ENCODE measurements at regions not wholly inside any gene's neighbourhood (a gene's known extent, or its start where the extent isn't known, plus 50 kb on each side); places are given as distances from the start of the nearest gene placed in this dataset.
"Not testable (repeated sequence)": the region's sequence is repeated elsewhere in the genome, so short reads cannot be mapped to it uniquely, and the experiment has no call there.

DNA sequence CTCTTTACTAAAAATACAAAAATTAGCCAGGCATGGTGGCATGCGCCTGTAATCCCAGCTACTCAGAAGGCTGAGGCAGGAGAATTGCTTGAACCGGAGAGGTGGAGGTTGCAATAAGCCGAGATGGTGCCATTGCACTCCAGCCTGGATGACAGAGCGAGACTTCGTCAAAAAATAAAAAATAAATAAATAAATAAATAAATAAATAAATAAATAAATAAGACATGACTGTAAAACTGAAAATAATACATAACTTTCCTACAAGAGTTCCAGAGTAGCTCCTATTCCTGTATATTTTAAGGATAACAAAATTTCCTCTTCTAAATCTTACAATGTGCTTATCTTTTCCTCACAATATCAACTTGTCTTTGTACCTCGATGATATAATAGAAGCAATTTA is 549.4 kb downstream of the TRAM1L1 start:
- not testable (repeated sequence) for DNase-seq

DNA sequence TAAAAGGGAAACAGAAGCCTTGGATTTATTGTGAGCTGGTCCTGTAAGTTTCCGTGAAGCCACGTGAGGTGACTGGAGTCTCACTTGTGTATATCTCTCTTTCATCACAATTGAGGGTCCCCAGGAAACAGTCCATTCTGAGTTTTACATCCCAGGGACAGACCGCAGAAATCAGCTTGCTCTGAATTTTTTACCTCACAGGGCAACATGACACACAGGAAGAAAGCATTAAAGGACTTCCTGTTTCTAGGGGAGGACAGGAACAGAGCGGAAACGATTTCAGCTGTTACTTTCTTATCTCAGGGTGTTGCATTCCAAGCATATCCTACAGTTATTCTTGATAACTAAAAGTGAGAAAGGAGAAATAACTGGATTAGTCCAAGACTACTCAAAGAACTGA is 553.5 kb downstream of the TRAM1L1 start:
- DNase-seq, result no peak

DNA sequence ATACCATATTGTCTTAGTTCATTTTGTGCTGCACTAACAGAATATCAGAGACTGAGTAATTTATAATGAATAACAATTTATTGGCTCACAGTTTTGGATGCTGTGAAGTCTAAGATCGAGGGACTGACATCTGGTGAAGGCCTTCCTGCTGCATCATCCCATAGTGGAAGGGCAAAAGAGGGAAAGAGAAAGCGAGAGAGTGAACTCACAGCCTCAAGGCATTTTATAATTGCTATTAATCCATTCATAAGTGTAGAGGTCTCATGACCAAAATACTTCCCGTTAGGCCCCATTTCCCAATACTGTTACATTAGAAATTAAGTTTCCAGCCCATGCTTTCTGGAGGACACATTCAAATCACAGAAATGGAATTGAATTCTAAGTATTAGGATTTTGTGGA is 554.4 kb downstream of the TRAM1L1 start:
- no peak for DNase-seq

DNA sequence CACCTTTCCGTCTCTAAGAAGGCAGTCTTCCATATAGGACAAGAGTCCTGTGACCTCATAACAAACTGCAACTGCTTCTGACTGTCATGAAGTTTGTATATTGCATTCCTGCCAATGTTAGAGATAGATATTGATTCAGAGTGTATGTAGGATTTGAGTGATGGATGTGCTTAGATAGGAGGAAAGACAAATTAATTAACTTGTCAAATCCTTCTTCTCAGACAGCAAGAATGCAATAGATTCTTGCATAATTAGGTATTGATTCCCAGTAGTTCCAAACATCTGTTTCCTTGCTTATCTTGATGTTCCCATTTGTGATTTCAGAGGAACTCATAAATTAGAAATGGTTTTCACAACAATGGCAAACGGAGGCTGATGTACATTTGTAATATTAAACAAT is 555.3 kb downstream of the TRAM1L1 start:
- no peak for DNase-seq

DNA sequence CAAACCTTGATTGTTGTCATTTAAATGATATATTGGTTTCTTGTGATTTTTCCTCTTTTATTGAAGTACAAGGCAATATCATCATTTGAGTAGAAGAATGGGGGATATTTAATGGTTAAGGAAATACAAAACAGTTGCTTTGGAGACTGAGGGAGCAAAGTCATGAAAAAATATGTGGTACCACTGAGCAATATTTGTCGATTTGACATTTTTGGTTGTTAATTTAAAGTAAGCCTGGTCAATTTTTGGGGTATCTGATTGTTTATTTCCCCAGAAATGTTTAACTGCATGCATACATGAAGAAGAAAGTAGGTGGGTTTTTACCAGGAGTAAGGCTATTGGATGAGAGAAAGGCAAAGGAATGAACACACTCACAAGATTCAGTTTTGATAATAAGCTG is 556.2 kb downstream of the TRAM1L1 start:
- no peak for DNase-seq

DNA sequence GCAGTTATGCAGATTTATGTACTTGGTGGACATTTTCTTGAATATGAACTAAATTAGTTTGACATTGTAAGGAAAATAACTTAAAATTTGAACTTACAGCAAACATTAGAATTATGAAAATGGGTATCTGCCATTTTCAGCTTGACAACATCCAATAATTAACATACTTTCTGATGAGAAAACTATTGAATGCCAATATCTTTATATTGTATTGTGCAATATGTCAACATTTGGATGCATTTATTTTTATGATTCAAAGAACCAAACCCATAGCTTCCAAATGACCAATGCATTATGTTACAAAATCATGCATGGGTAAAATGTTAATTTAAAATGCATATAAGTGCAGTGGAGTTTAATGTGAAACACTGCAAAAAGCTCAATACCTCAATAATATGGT is 562.5 kb downstream of the TRAM1L1 start:
- no peak for DNase-seq

DNA sequence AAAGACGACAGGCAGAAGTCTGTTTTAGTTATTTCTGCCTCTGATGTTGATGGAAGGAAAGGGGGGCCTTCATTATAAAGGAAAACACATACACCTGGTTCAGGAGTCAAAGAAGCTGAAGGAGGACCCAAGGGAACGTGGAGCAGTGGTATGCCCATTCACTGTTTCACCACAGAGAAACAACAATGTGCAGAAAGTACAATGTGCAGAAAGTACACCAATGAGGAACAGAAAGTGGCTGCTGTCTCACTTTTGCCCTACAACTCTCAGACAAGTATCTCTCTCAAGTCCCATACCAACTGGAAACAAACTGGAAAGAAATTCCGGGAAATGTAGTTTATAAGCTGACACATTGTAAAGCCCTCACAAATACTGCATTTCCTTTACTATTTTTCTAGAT is 564.5 kb downstream of the TRAM1L1 start:
- no peak for DNase-seq

DNA sequence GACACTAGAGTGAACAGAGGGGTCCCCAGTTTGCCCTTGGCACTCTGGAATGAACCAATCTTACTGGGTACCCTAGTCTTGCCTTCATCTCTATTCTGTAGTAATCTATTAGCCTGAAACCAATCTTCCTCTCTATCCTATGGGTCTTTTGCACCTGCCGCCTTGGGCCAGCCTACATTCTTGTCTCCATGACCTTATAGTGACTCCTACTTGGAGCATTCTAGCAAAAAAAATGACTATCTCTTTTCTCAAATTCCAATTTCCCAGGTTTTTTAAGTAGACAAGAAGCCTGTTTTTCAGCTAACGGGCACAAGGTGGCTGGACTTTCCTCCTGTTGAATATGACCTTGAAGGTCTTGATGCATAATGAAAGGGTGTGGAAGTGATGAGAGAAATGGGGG is 568.7 kb downstream of the TRAM1L1 start:
- no peak for DNase-seq

DNA sequence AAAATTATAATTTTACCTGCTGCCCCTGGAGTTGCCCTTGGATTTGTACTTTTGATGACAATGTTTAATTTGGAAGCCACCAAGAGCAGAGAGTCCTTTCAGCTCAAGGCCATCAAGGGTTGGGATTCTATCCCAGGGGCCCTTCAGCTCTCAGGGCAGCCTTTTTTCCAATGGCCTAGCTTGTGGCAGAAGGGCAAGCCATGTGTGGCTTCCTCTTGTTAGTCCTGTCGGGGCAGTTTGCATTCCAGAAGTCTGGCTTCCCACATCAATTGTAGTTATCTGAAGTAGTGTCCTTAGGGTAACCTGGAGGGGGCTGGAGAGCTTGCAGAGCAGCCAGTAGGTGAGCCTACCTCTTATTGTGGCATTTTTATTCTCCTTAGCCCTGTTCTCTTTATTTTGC is 569.4 kb downstream of the TRAM1L1 start:
- no peak for DNase-seq

DNA sequence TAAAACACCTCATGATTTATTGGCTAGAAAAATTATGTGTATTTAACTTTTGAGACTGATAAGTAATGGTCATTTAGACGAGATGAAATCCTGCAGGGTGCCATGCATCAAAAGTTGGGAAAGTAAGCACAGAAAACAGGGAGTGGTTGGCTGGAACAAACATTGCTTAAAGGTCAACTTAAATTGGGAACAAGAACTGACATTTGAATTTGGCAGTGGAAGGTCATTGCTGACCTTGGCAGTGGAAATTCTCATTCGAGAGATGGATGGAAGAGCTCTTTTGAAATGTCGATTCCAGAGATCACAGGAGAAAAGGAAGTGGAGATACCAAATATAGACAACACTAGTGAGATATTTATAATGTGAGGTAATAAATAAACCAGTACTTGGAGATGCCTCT is 572.8 kb downstream of the TRAM1L1 start:
- DNase-seq, result no peak

DNA sequence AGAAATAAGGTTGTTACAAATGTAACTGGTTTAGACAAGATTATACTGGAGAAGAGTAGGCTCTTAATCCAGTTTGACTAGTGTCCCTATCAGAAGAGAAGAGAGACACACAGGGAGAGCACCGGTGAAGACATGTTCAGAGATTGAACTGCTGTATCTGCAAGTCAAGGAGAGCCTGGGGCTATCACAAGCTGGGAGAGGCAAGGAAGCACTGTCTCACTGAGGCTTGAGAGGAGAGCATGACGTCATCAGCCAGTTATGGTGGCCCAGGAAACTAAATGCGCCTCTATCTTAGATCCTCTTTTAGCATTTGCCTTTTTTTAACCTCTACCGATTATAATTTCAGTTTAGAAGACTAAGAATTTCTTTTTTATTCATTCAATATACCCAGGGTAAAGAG is 583.4 kb downstream of the TRAM1L1 start:
- DNase-seq, result no peak

DNA sequence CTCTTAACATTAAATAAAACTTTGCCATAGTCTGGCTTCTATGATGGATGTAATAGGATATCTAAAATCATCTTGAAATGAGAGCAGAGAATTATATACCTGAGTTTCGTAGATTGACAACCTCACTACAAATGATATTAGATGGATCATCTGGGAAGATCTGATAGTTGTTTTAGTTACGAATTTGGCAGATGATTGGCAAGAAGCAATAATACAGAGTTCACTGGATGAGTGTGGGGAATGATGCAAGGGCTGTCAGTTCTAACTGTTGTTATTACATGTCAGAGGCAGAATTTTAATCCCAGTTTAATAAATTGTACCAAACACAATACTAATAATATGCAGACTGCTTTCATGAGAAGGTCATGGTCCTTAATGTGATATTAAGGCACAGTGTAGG is 585.2 kb downstream of the TRAM1L1 start:
- no peak for DNase-seq

DNA sequence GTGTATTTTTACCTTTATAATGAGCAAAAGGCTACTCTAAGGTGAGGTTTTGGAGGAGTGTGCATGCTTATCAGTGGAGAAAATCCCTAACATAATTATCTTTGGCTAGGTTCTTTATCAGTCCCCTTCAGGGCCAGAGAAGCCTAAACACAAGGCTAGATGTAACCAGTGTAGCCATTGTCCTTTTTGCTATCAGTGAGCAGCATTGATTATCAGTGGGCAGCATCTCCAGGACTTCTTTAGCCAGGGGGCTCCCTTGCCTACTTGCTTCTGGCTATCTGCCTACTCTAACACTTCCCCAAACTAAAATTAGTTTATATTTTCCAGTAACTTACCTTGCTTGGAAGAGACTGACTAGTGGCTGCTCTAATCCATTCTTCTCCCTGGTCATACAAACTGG is 595.6 kb downstream of the TRAM1L1 start:
- DNase-seq, result no peak

DNA sequence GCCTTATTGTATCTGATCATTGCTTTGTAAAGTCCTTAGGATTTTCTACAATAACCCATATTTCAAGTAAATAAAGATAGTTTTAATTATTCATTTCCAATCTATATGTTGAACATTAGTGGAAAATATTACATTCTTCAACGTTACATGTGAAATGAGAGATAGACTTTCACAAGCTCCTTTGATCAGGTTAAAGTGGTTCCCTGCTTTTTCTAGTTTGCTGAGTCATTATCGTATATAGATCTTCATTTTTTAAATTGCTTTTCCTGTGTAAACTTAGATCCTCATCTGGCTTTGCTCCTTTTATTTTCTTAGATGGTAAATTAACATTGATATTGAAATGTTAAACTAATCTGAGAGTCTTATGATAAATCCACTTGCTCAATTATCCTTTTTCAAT is 599.0 kb downstream of the TRAM1L1 start:
- no peak for DNase-seq

DNA sequence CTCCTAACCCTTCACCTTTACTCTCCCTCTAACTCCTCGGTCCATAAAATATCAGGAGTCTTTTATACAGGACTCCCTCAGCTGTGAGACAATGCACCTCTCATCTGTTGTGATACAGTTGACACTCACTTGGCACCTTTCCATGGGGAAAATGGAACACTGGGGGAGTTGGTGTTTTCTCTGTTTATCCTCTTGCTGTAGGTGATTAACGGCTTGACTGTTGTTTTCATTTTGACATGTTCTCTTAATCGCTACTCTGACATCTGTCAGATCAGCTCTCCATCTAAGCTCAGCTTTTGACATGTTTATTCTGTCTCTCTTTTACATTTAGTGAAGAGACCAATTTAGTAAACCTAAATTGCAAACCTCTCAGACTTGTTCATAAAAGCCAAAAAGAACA is 604.8 kb downstream of the TRAM1L1 start:
- no peak for DNase-seq

DNA sequence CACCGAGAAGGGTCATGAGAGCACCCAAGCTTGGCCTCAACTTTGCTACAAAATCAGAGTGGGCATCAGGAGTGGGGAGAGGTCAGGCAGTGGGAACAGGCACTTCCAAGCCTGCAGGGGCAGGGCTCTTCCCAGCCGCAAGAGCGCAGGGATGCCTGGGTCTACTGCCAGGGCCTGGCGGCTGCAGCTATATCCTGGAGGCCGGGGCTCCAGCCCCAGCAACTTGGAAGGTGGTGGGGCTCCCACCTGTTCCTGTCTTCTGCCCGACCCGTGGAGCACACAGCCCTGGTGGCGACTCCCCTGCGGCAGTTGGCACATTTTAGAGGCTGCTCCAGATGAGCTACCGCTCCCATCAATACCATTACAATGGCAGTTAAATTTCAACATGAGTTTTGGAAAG is 607.0 kb downstream of the TRAM1L1 start:
- DNase-seq, result no peak

DNA sequence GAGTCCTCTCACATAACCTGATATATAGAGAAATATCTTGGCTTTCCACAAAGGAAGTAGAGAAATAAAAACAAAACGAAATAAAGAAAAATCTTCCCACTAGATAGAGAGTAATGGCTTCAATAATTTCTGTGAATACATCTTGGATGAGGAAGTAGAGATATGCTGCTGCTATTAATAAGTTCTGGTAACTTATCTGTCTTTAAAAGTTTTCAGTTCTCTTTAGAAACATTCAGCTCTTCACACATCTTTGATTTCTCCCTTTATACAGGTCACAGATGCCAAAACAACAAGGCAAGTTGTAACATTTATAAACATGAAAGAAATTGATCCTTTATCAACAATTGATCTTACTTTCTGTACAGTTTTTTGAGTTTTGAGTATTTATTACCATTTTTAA is 615.8 kb downstream of the TRAM1L1 start:
- no peak for DNase-seq

DNA sequence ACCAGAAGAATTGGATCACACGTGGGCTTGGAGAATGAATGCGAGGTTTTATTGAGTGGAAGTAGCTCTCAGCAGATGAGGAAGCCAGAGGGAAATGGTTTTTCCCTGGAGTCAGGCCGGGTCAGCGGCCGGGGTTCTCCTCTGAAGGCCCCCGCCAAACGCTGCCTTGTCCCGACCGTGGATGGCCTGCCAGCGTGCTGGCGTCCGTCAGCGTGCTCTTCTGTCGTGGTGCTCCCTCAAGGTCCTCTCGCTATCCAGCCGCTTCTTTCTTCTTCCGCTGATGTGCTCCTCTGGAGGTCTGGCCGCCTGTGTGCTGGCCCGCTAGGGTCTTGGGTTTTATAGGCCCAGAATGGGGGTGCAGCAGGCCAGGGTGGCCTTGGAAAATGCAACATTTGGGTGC is 632.2 kb downstream of the TRAM1L1 start:
- DNase-seq, result no peak

DNA sequence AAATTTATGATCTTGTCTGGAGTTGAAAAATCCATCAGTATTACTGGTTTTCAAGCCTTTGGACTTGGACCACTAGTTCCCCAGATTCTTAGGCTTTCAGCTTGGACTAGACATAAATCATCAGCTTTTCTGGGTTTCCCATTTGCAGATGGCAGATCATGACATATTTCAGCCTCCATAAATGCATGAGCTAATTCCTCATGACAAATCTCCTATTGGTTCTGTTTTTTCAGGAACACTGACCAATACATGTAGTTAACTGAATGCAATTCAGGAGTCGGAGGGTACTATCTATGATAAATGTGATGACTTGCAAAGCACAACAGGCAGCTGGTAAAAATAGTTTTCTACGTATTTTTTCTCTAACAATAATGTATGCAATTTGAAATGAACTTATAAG is 635.6 kb downstream of the TRAM1L1 start:
- DNase-seq, result no peak

DNA sequence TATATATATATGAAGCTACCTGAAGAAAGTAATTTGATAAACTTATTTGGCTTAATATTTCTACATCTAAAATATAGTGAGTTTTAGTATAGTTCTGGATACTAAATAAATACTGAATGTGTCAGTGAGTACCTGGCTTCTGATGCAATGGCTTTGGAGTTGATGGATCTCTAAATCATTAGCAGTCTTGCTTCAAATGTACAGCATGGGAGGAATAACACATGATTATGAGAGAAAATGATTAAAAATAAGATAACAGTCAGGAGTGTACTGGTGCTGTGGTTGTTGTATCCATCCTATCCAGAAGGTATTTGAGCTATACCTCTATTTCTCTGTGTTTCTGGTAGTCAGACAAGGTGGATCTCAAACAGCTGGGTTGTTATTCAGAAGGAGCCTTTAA is 641.3 kb downstream of the TRAM1L1 start:
- DNase-seq, result no peak

DNA sequence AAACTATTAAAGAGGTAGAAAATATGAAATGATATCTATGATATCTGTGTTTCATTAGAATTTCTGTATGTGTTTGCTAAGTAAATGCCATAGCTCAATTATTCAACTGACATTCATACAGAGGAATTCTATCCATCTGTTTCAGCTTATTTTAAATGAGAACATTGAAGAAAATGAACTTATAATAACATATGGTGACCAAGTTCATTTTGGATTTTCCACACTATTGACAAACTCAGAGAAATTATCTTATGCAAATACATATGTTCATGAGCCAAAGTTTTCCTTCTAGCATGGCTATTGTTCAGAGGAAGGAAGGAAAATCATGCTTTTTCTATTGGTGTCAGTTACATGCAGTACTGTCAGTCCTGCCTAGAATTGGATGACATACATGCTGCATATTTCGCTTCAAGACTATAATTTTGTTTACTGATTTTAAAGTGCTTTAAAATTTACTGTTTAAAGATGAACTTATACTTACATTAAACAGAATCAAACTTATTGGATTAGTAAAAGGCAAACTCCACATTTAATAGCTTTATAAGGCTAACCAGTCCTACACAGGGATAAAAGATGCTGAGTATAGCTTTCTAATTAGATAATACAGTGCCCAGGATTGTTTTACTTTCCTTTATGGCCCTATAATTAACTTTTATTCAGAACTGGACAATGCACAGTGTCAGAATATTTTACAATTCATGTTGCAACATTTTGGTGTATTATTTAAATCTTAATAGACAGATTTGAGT is 646.2 kb downstream of the TRAM1L1 start:
- no peak for DNase-seq

DNA sequence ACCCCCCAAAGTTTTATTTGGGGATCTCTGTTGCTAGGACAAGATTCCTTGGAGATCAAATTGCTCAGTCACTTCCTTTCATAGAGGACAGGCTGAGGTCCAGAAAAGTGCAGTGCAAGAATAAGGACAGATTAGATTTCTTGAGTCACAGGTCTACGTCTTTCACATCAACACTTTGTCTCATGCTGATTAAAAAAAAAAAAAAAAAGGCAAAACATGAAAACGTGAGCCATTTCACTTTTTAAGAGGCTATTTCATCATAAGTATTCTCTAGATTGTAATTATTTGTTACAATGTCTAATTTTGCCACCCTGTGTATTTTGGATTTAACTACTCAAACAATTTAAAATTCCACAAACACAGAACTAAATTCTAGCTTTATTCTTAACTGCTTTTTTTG is 647.0 kb downstream of the TRAM1L1 start:
- DNase-seq, result no peak

DNA sequence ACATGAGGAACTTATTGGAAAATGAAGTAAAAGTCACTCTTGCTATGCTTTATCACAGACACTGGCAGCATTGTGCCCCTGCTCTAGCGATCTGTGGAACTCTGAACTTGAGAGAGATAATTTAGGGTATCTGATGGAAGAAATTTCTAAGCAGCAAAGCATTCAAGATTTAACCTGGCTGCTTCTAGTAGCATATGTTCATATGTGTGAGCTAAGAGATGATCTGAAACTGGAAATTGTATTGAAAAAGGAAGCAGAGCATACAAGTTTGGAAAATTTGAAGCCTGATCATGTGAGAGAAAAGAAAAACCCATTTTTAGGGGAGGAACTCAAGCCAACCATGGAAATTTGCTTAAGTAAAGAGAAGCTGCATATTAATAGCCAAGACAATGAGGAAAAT is 657.7 kb downstream of the TRAM1L1 start:
- no peak for DNase-seq

DNA sequence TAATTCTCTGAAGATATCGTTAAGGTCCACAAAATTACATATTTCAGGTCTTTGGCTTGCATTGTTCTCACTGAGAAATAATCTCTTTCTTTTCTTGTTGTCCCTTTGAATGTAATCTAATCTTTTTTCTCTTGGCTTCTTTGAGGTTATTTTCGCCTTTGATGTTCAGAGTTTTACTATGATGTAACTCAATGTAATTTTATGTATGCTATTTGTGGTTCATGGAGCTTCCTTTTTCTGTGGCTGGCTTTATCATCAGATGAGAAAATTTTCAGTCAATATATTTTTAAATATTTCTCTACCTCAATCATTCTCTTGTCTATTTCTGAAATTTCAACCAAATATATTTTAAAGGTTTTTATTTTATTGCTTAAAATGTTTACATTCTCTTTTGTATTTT is 672.2 kb downstream of the TRAM1L1 start:
- no peak for DNase-seq

DNA sequence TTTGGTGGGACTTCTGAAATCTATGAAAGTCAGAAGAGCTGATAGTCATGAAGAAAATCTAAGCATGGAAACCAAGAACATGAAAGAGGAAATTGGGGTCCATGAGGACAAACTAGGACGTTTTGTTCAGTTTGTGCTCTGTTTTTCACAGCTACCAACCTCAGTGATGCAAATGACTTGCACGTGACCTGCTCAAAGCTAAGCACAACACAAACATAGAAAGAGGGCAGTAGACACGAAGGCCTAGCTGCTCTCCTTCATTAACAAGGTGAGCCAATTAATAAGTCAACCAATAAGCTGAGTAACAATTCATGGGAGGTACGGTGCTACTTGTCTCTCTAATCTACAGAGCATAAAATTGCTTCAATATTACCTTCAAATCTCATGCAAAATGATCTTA is 684.1 kb downstream of the TRAM1L1 start:
- no peak for DNase-seq

DNA sequence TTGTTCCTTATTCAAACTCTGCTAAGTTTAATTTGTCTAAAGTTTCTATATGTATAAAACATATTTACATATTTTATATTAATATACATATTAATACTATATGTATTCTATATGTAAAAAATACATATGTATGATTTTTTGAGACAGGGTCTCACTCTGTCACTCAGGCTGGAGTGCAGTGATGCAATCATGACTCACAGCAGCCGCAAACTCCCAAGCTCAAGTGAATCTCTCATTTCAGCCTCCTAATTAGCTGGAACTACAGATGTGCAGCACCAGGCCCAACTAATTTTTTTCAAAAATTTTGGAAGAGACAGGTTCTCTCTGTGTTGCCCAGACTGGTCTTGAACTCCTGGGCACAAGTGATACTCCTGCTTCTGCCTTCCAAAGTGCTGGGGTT is 684.9 kb downstream of the TRAM1L1 start:
- no peak for DNase-seq

Measured in NCI-H2227 treated with DMSO at 0.1 percent for 48 hours (cell line).